ENCODE measurements at regions not wholly inside any gene's neighbourhood (a gene's known extent, or its start where the extent isn't known, plus 50 kb on each side); places are given as distances from the start of the nearest gene placed in this dataset.

GRCh38 chr2:217658806-217659205 is 344.0 kb downstream of the TNS1 start:
- Mint-ChIP-seq H3K27me3 (peaks cover 30% of the 10 kb centered on the region), H3K27ac (no peak overlapping the region), H3K4me1 (peaks cover 11% of the 10 kb centered on the region), H3K9me3 (ENCODE audit: insufficient read depth) (no peaks in the 10 kb centered on the region), H3K4me3 (no peak overlapping the region)
- Histone ChIP-seq H2AFZ (ENCODE audit: insufficient read depth, low read depth, low read length, poor library complexity, severe bottlenecking) (no peak overlapping the region), H3K27me3 (replicated peaks in 1 of 4; ENCODE audit: control extremely low read depth in 1 of 4, control insufficient read depth in 3 of 4, insufficient read depth in 4 of 4, low read length in 3 of 4) (peaks cover 0 to 11% (median 2%) of the 10 kb centered on the region in 4 experiments), H3K9me3 (ENCODE audit: control extremely low read depth in 1 of 3, control insufficient read depth in 2 of 3, insufficient read depth in 1 of 3, low read length in 2 of 3) (no peaks in the 10 kb centered on the region), H3K36me3 (replicated peaks in 1 of 2; ENCODE audit: control extremely low read depth in 1 of 2, control insufficient read depth in 1 of 2, extremely low read depth in 1 of 2, insufficient read depth in 2 of 2, low read length in 1 of 2) (no peaks in the 10 kb centered on the region), H3K27ac (ENCODE audit: low read length in 2 of 2) (no peak overlapping the region), H4K20me1 (ENCODE audit: control insufficient read depth, insufficient read depth, low read length, poor library complexity, severe bottlenecking) (no peaks in the 10 kb centered on the region), H3K4me2 (replicated peaks; ENCODE audit: low read depth, low read length, poor library complexity, severe bottlenecking) (no peak overlapping the region), H3K9ac (ENCODE audit: low read length) (no peak overlapping the region), H3K4me3 (ENCODE audit: control extremely low read depth in 1 of 5, extremely low read depth in 1 of 5, insufficient read depth in 1 of 5, low read depth in 2 of 5, low read length in 4 of 5) (no peak overlapping the region), H3K79me2 (ENCODE audit: control insufficient read depth, insufficient read depth, low read length) (no peaks in the 10 kb centered on the region), H3K4me1 (ENCODE audit: control insufficient read depth in 2 of 2, insufficient read depth in 2 of 2, low read length in 2 of 2) (no peaks in the 10 kb centered on the region)
- no peak for DNase-seq
- TF ChIP-seq, protein P1, sequence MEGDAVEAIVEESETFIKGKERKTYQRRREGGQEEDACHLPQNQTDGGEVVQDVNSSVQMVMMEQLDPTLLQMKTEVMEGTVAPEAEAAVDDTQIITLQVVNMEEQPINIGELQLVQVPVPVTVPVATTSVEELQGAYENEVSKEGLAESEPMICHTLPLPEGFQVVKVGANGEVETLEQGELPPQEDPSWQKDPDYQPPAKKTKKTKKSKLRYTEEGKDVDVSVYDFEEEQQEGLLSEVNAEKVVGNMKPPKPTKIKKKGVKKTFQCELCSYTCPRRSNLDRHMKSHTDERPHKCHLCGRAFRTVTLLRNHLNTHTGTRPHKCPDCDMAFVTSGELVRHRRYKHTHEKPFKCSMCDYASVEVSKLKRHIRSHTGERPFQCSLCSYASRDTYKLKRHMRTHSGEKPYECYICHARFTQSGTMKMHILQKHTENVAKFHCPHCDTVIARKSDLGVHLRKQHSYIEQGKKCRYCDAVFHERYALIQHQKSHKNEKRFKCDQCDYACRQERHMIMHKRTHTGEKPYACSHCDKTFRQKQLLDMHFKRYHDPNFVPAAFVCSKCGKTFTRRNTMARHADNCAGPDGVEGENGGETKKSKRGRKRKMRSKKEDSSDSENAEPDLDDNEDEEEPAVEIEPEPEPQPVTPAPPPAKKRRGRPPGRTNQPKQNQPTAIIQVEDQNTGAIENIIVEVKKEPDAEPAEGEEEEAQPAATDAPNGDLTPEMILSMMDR (IDR thresholded peaks at IDR 0.05): no peak
- no peak for TF ChIP-seq EZH2 (IDR thresholded peaks at IDR 0.05; ENCODE audit: borderline replicate concordance, insufficient read depth, low read depth, low read length, poor library complexity, severe bottlenecking)
- ChIA-PET CTCF (interaction anchor here (1.4 kb wide), 1 partner anchor 15 kb away, joined by 3 read pairs; no protein-coding TSS in a partner anchor), POLR2A (no interaction called here)
- intact Hi-C loops (cut with micrococcal nuclease): no loop called here
- ATAC-seq (ENCODE audit: low read depth): no peak

GRCh38 chr2:217657252-217657651 is 345.5 kb downstream of the TNS1 start:
- Histone ChIP-seq H3K36me3 (replicated peaks in 1 of 2; ENCODE audit: control extremely low read depth in 1 of 2, control insufficient read depth in 1 of 2, extremely low read depth in 1 of 2, insufficient read depth in 2 of 2, low read length in 1 of 2) (no peaks in the 10 kb centered on the region), H3K27me3 (replicated peaks in 1 of 4; ENCODE audit: control extremely low read depth in 1 of 4, control insufficient read depth in 3 of 4, insufficient read depth in 4 of 4, low read length in 3 of 4) (peaks cover 0 to 16% (median 3%) of the 10 kb centered on the region in 4 experiments), H2AFZ (ENCODE audit: insufficient read depth, low read depth, low read length, poor library complexity, severe bottlenecking) (no peak overlapping the region), H4K20me1 (ENCODE audit: control insufficient read depth, insufficient read depth, low read length, poor library complexity, severe bottlenecking) (no peaks in the 10 kb centered on the region), H3K4me3 (ENCODE audit: control extremely low read depth in 1 of 5, extremely low read depth in 1 of 5, insufficient read depth in 1 of 5, low read depth in 2 of 5, low read length in 4 of 5) (no peak overlapping the region), H3K4me2 (replicated peaks; ENCODE audit: low read depth, low read length, poor library complexity, severe bottlenecking) (no peak overlapping the region), H3K9ac (ENCODE audit: low read length) (no peak overlapping the region), H3K27ac (ENCODE audit: low read length in 2 of 2) (no peak overlapping the region), H3K79me2 (ENCODE audit: control insufficient read depth, insufficient read depth, low read length) (no peaks in the 10 kb centered on the region), H3K4me1 (ENCODE audit: control insufficient read depth in 2 of 2, insufficient read depth in 2 of 2, low read length in 2 of 2) (no peaks in the 10 kb centered on the region), H3K9me3 (ENCODE audit: control extremely low read depth in 1 of 3, control insufficient read depth in 2 of 3, insufficient read depth in 1 of 3, low read length in 2 of 3) (no peaks in the 10 kb centered on the region)
- intact Hi-C loops (cut with micrococcal nuclease): no loop called here
- 96% methylated on average over 6 of the region's 9 CpGs for WGBS (ENCODE audit: insufficient coverage)
- no peak for ATAC-seq (ENCODE audit: low read depth)
- Mint-ChIP-seq H3K4me3 (no peak overlapping the region), H3K9me3 (ENCODE audit: insufficient read depth) (no peaks in the 10 kb centered on the region), H3K27me3 (peaks cover 24% of the 10 kb centered on the region), H3K27ac (no peak overlapping the region), H3K4me1 (peaks cover 11% of the 10 kb centered on the region)
- POLR2A ChIA-PET: no interaction called here
- TF ChIP-seq EZH2 (IDR thresholded peaks at IDR 0.05; ENCODE audit: borderline replicate concordance, insufficient read depth, low read depth, low read length, poor library complexity, severe bottlenecking): no peak
- TF ChIP-seq, protein P1 (IDR thresholded peaks at IDR 0.05): no peak
- DNase-seq: no peak
- CTCF ChIA-PET: no interaction called here
